AG10803 (cell line): ENCODE measurements at regions not wholly inside any gene's neighbourhood (a gene's known extent, or its start where the extent isn't known, plus 50 kb on each side); places are given as distances from the start of the nearest gene placed in this dataset.
"Not testable (repeated sequence)": the region's sequence is repeated elsewhere in the genome, so short reads cannot be mapped to it uniquely, and the experiment has no call there.

ENCODE experiments used
- DNase-seq: peaks from one replicate; pipeline ENCODE4 v3.0.0; 2010; ENCODE audit warnings: low read depth
- H3K4me3 ChIP-seq: 2 replicates; pipeline ENCODE4 v1.5.1; 2011; ENCODE audit warnings: mild to moderate bottlenecking, low read length, control low read depth
- CTCF ChIP-seq: conservative IDR thresholded peaks from 2 replicates; pipeline ENCODE4 v1.5.1; 2011; ENCODE audit warnings: mild to moderate bottlenecking, low read length, control low read depth, inconsistent platforms

DNA sequence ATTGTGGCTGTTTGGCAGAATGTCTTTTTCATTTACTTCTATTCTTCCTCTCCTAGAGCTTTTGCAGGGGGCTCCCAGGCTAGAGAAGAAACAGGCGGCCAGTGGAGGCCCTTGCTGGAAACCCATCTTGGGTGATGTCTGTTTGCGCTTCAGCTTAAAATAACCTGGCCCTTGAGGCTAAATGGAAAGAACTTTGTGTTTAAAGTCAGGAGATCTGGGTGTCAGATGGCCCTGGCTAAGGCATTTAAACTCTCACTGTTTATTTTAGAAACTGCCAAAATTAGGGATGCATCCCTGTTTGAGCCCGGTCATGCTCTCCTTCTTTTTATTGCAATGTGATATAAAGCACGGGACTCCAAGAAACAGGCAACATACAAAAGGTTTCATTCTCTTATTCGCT, 118.4 kb upstream of the RMP24 start:
- no peak overlapping the region for H3K4me3 ChIP-seq
- no peak for TF ChIP-seq CTCF
- DNase-seq, result no peak

DNA sequence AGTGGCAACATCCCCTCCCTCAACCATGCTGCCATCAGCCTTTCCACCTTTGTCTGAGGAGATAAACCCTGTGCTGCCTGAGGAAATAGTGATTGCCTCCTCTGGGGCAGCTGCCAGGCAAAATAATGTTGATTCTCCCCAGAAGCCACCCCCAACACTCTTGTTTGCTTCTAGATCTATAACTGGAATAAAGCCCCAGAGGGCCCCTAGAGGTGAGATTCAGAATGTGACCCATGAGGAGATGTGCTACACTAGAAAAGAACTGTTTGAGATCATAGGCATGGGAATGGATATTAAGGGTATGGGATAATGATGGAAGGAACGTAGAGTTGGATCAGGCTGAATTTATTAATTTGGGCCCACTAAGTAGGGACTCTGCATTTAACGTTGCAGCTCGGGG, 116.3 kb upstream of the RMP24 start:
- no peak for TF ChIP-seq CTCF
- no peak for DNase-seq
- no peak overlapping the region for H3K4me3 ChIP-seq

GRCh38 chr18:35856721-35857120, 115.8 kb upstream of the RMP24 start:
- not testable (repeated sequence) for DNase-seq, H3K4me3 ChIP-seq

DNA sequence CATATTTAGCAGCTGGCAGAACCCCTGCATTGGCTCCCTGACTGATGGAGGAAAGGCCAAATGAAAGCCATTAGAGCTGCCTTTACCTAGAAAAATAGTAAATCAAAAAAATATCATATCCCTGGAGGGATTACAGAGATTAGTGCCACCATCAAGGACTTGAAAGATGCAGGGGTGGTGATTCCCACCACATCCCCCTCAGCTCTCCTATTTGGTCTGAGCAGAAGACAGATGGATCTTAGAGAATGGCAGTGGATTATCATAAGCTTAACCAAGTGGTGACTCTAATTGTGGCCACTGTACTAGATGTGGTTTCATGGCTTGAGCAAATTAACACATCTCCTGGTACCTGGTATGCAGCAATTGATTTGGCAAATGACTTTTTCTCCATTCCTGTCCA, 114.9 kb upstream of the RMP24 start:
- not testable (repeated sequence) for H3K4me3 ChIP-seq, DNase-seq

DNA sequence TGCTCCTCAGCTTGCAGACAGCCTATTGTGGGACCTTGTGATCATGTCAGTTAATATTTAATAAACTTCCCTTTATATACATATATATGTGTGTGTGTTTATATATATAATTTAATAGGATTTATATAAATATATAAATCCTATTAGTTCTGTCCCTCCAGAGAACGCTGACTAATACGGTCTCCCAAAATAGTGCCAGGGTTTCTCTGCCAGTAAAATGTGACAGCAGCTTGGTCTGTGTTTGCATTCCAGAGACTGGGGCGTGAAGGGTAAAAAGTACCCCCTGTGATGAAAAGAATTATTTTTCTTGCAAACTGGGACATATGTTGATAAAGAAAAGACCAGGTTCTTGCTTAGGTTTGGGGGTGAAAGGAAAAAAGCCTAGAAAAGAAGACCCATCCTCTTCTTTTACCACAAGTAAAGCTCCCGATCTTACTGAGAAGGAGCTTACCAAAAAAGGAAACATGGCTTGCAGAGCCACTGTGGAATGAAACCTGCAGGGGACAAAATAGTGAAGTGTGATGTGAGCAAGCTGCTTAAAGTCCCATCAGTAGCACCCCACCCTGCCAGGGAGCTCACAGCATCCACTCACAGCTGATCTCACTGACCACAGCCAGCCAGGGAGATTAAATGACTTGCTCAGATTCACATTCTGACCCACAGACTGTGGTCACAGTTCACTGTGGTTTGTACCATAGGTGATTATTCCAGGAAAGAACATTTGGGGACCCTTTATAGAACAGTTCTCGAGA, 110.9 kb upstream of the RMP24 start:
- no peak for TF ChIP-seq CTCF
- no peak overlapping the region for H3K4me3 ChIP-seq
- DNase-seq, result no peak

- no peak for DNase-seq
- no peak overlapping the region for H3K4me3 ChIP-seq
- no peak for TF ChIP-seq CTCF
Observed at GRCh38 chr18:35862119-35862640, 110.3 kb upstream of the RMP24 start.

DNA sequence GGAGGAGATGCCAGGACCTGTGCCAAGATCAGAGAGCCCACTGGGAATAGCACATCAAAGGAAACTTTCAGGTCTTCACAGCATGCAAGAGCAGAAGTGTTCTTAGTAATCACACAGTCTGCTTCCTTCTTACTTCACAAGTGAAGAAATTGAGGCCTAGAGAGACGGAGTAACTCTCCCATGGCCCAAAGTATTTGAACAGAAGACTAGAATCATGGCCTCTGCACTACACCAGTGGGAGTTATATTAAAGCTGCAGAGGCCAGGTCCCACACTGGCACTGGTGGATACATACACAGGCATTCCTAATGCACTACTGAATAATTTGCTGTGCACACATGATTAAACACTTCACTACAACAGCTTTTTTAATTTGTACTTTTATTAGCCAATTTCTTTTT, 107.6 kb upstream of the RMP24 start:
- H3K4me3 ChIP-seq, result no peak overlapping the region
- no peak for DNase-seq
- no peak for TF ChIP-seq CTCF

- DNase-seq, result no peak
- H3K4me3 ChIP-seq, result no peak overlapping the region
- TF ChIP-seq CTCF, result no peak
Observed at GRCh38 chr18:35868915-35869314, 103.6 kb upstream of the RMP24 start.
